ENCODE measurements at regions not wholly inside any gene's neighbourhood (a gene's known extent, or its start where the extent isn't known, plus 50 kb on each side); places are given as distances from the start of the nearest gene placed in this dataset.

DNA sequence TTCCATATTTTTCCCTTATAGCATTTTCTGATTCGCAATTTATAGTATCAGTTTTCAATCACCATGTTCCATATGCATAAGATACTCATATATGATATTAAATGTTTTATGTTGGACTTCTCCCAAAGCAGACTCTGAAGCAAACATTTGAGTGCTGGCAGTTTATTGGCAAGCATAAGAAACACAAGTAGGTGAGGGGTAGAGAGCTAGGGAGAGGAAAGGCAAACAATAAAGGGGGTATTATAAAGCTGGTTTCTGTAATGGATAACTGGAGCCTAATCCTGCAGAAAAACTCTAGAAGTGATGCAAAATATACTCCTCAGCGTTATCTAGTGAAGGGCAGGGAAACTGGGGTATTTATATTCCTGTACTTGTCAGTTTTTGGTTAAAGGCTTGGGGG is 491.5 kb upstream of the TGFBR2 start:
- TF ChIP-seq POLR2A (IDR thresholded peaks at IDR 0.05) (no peak), POLR2AphosphoS5 (IDR thresholded peaks at IDR 0.05) (no peak)
- TF ChIP-seq, protein P1, sequence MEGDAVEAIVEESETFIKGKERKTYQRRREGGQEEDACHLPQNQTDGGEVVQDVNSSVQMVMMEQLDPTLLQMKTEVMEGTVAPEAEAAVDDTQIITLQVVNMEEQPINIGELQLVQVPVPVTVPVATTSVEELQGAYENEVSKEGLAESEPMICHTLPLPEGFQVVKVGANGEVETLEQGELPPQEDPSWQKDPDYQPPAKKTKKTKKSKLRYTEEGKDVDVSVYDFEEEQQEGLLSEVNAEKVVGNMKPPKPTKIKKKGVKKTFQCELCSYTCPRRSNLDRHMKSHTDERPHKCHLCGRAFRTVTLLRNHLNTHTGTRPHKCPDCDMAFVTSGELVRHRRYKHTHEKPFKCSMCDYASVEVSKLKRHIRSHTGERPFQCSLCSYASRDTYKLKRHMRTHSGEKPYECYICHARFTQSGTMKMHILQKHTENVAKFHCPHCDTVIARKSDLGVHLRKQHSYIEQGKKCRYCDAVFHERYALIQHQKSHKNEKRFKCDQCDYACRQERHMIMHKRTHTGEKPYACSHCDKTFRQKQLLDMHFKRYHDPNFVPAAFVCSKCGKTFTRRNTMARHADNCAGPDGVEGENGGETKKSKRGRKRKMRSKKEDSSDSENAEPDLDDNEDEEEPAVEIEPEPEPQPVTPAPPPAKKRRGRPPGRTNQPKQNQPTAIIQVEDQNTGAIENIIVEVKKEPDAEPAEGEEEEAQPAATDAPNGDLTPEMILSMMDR (IDR thresholded peaks at IDR 0.05) = no peak

All from sigmoid colon (tissue), 4 donors.